ENCODE measurements at regions not wholly inside any gene's neighbourhood (a gene's known extent, or its start where the extent isn't known, plus 50 kb on each side); places are given as distances from the start of the nearest gene placed in this dataset.
A peak's percentile ranks its signal among the peaks of the same experiment; 100 is the strongest.
"Not testable (repeated sequence)": the region's sequence is repeated elsewhere in the genome, so short reads cannot be mapped to it uniquely, and the experiment has no call there.

GRCh38 chr22:22327723-22328122 lies 83.1 kb downstream of the VPREB1 start:
- H3K4me3 ChIP-seq (ENCODE audit: control extremely low read depth in 1 of 5, extremely low read depth in 1 of 5, insufficient read depth in 1 of 5, low read depth in 2 of 5, low read length in 4 of 5) = no peak overlapping the region
- no peaks in the 10 kb centered on the region for H3K9me3 Mint-ChIP-seq (ENCODE audit: insufficient read depth)
- peaks cover 39 to 49% of the 10 kb centered on the region in 2 donors for H3K4me1 ChIP-seq (ENCODE audit: control insufficient read depth in 2 of 2, insufficient read depth in 2 of 2, low read length in 2 of 2)
- ATAC-seq (ENCODE audit: low read depth) (peak; percentile 71), DNase-seq (no peak)
- no peaks in the 10 kb centered on the region for H4K20me1 ChIP-seq (ENCODE audit: control insufficient read depth, insufficient read depth, low read length, poor library complexity, severe bottlenecking)
- ChIA-PET CTCF (interaction anchor here (1.6 kb wide), 1 partner anchor 15 kb away, joined by 5 read pairs; no protein-coding TSS in a partner anchor), POLR2A (no interaction called here)
- TF ChIP-seq, protein P1, sequence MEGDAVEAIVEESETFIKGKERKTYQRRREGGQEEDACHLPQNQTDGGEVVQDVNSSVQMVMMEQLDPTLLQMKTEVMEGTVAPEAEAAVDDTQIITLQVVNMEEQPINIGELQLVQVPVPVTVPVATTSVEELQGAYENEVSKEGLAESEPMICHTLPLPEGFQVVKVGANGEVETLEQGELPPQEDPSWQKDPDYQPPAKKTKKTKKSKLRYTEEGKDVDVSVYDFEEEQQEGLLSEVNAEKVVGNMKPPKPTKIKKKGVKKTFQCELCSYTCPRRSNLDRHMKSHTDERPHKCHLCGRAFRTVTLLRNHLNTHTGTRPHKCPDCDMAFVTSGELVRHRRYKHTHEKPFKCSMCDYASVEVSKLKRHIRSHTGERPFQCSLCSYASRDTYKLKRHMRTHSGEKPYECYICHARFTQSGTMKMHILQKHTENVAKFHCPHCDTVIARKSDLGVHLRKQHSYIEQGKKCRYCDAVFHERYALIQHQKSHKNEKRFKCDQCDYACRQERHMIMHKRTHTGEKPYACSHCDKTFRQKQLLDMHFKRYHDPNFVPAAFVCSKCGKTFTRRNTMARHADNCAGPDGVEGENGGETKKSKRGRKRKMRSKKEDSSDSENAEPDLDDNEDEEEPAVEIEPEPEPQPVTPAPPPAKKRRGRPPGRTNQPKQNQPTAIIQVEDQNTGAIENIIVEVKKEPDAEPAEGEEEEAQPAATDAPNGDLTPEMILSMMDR (IDR thresholded peaks at IDR 0.05) = no peak
- TF ChIP-seq EZH2 (IDR thresholded peaks at IDR 0.05; ENCODE audit: borderline replicate concordance, insufficient read depth, low read depth, low read length, poor library complexity, severe bottlenecking) = no peak
- no peaks in the 10 kb centered on the region for H3K36me3 ChIP-seq (replicated peaks in 1 of 2; ENCODE audit: control extremely low read depth in 1 of 2, control insufficient read depth in 1 of 2, extremely low read depth in 1 of 2, insufficient read depth in 2 of 2, low read length in 1 of 2)
- H3K9me3 ChIP-seq (ENCODE audit: control extremely low read depth in 1 of 3, control insufficient read depth in 2 of 3, insufficient read depth in 1 of 3, low read length in 2 of 3) = peaks cover 0 to 3% (median 1%) of the 10 kb centered on the region in 3 donors
- H3K4me1 Mint-ChIP-seq = peaks cover 38% of the 10 kb centered on the region
- no peak overlapping the region for H2AFZ ChIP-seq (ENCODE audit: insufficient read depth, low read depth, low read length, poor library complexity, severe bottlenecking)
- intact Hi-C loops (cut with micrococcal nuclease) = no loop called here
- no peak overlapping the region for H3K9ac ChIP-seq (ENCODE audit: low read length)
- no peak overlapping the region for H3K27ac Mint-ChIP-seq
- H3K27me3 Mint-ChIP-seq = peaks cover 9% of the 10 kb centered on the region
- no peak overlapping the region for H3K4me3 Mint-ChIP-seq
- H3K4me2 ChIP-seq (replicated peaks; ENCODE audit: low read depth, low read length, poor library complexity, severe bottlenecking) = peak overlapping the region; percentile 40
- H3K27ac ChIP-seq (ENCODE audit: low read length in 2 of 2) = no peak overlapping the region
- 17% methylated on average over 1 of the region's 2 CpGs for WGBS (ENCODE audit: insufficient coverage)
- H3K27me3 ChIP-seq (replicated peaks in 1 of 4; ENCODE audit: control extremely low read depth in 1 of 4, control insufficient read depth in 3 of 4, insufficient read depth in 4 of 4, low read length in 3 of 4) = no peaks in the 10 kb centered on the region
- no peaks in the 10 kb centered on the region for H3K79me2 ChIP-seq (ENCODE audit: control insufficient read depth, insufficient read depth, low read length)

- Histone ChIP-seq H3K9ac (ENCODE audit: low read length) (no peak overlapping the region), H3K27me3 (replicated peaks in 1 of 4; ENCODE audit: control extremely low read depth in 1 of 4, control insufficient read depth in 3 of 4, insufficient read depth in 4 of 4, low read length in 3 of 4) (peaks cover 0 to 3% (median 0%) of the 10 kb centered on the region in 4 experiments), H3K4me1 (ENCODE audit: control insufficient read depth in 2 of 2, insufficient read depth in 2 of 2, low read length in 2 of 2) (peaks cover 33 to 40% of the 10 kb centered on the region in 2 donors), H3K27ac (ENCODE audit: low read length in 2 of 2) (no peak overlapping the region), H2AFZ (ENCODE audit: insufficient read depth, low read depth, low read length, poor library complexity, severe bottlenecking) (no peak overlapping the region), H3K4me2 (replicated peaks; ENCODE audit: low read depth, low read length, poor library complexity, severe bottlenecking) (no peak overlapping the region), H3K36me3 (replicated peaks in 1 of 2; ENCODE audit: control extremely low read depth in 1 of 2, control insufficient read depth in 1 of 2, extremely low read depth in 1 of 2, insufficient read depth in 2 of 2, low read length in 1 of 2) (no peaks in the 10 kb centered on the region), H3K79me2 (ENCODE audit: control insufficient read depth, insufficient read depth, low read length) (no peaks in the 10 kb centered on the region), H3K4me3 (ENCODE audit: control extremely low read depth in 1 of 5, extremely low read depth in 1 of 5, insufficient read depth in 1 of 5, low read depth in 2 of 5, low read length in 4 of 5) (no peak overlapping the region), H3K9me3 (ENCODE audit: control extremely low read depth in 1 of 3, control insufficient read depth in 2 of 3, insufficient read depth in 1 of 3, low read length in 2 of 3) (peaks cover 0 to 3% (median 2%) of the 10 kb centered on the region in 3 donors), H4K20me1 (ENCODE audit: control insufficient read depth, insufficient read depth, low read length, poor library complexity, severe bottlenecking) (no peaks in the 10 kb centered on the region)
- ATAC-seq (ENCODE audit: low read depth) = no peak
- DNase-seq = no peak
- 100% methylated on average over 1 of the region's 2 CpGs for WGBS (ENCODE audit: insufficient coverage)
- no peak for TF ChIP-seq EZH2 (IDR thresholded peaks at IDR 0.05; ENCODE audit: borderline replicate concordance, insufficient read depth, low read depth, low read length, poor library complexity, severe bottlenecking)
- TF ChIP-seq, protein P1 (IDR thresholded peaks at IDR 0.05) = no peak
- Mint-ChIP-seq H3K9me3 (ENCODE audit: insufficient read depth) (no peaks in the 10 kb centered on the region), H3K27me3 (peaks cover 25% of the 10 kb centered on the region), H3K27ac (no peak overlapping the region), H3K4me3 (no peak overlapping the region), H3K4me1 (peaks cover 31% of the 10 kb centered on the region)
- intact Hi-C loops (cut with micrococcal nuclease) = no loop called here
- ChIA-PET POLR2A (no interaction called here), CTCF (interaction anchor here (0.5 to 2.1 kb wide), 4 partner anchors 14 to 529 kb away, joined by 3 to 9 read pairs (median 4); no protein-coding TSS in a partner anchor)
Observed at GRCh38 chr22:22329792-22330191, 85.2 kb downstream of the VPREB1 start.

- H3K9ac ChIP-seq (ENCODE audit: low read length) = not testable (repeated sequence)
Observed at GRCh38 chr22:22335640-22336039, 91.1 kb downstream of the VPREB1 start.

More at GRCh38 chr22:22335640-22336039, 91.1 kb downstream of the VPREB1 start:
- H4K20me1 ChIP-seq (ENCODE audit: control insufficient read depth, insufficient read depth, low read length, poor library complexity, severe bottlenecking); H3K4me3 ChIP-seq (ENCODE audit: control extremely low read depth in 1 of 5, extremely low read depth in 1 of 5, insufficient read depth in 1 of 5, low read depth in 2 of 5, low read length in 4 of 5); H3K4me1 Mint-ChIP-seq; DNase-seq; H3K4me1 ChIP-seq (ENCODE audit: control insufficient read depth in 2 of 2, insufficient read depth in 2 of 2, low read length in 2 of 2); H3K9me3 ChIP-seq (ENCODE audit: control extremely low read depth in 1 of 3, control insufficient read depth in 2 of 3, insufficient read depth in 1 of 3, low read length in 2 of 3); H3K27ac ChIP-seq (ENCODE audit: low read length in 2 of 2); ATAC-seq (ENCODE audit: low read depth); H2AFZ ChIP-seq (ENCODE audit: insufficient read depth, low read depth, low read length, poor library complexity, severe bottlenecking); H3K27ac Mint-ChIP-seq; POLR2A ChIA-PET; H3K79me2 ChIP-seq (ENCODE audit: control insufficient read depth, insufficient read depth, low read length); H3K36me3 ChIP-seq (replicated peaks in 1 of 2; ENCODE audit: control extremely low read depth in 1 of 2, control insufficient read depth in 1 of 2, extremely low read depth in 1 of 2, insufficient read depth in 2 of 2, low read length in 1 of 2); H3K9me3 Mint-ChIP-seq (ENCODE audit: insufficient read depth); CTCF ChIA-PET; H3K4me3 Mint-ChIP-seq; intact Hi-C loops (cut with micrococcal nuclease); H3K4me2 ChIP-seq (replicated peaks; ENCODE audit: low read depth, low read length, poor library complexity, severe bottlenecking): not testable (repeated sequence)
- WGBS (ENCODE audit: insufficient coverage) = 100% methylated on average over 2 of the region's 5 CpGs
- H3K27me3 Mint-ChIP-seq = peaks cover 46% of the 10 kb centered on the region
- H3K27me3 ChIP-seq (replicated peaks in 1 of 4; ENCODE audit: control extremely low read depth in 1 of 4, control insufficient read depth in 3 of 4, insufficient read depth in 4 of 4, low read length in 3 of 4) = peaks cover 0 to 12% (median 1%) of the 10 kb centered on the region in 4 experiments
